ENCODE measurements at regions not wholly inside any gene's neighbourhood (a gene's known extent, or its start where the extent isn't known, plus 50 kb on each side); places are given as distances from the start of the nearest gene placed in this dataset.

DNA sequence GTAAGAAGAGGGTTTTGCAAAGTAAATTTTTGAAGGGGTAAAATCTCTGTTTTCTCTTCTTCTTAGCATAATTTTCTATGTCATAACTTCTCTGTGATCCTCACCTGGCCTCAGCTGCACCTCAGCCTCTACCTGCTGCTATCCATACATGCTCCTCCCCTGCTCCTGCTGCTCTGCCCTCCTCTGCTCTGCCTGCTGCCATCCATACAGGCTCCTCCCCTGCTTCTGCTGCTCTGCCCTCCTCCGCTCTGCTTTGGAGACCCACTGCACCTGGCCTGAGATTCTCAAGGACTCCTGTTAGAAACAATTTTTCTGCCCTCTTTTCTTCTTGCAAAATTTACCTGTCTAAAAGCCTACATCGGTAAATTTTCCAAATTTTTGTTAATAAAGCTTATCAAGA is 388.6 kb upstream of the PITX2 start:
- H3K27ac ChIP-seq: no peak overlapping the region
- H3K27me3 ChIP-seq (ENCODE audit: insufficient read depth, low read depth, severe bottlenecking): peaks cover 50% of the 10 kb centered on the region
- DNase-seq: no peak
- no peak overlapping the region for H3K4me3 ChIP-seq (ENCODE audit: low read depth, low read length)
- no peaks in the 10 kb centered on the region for H3K36me3 ChIP-seq
- TF ChIP-seq, protein P1, sequence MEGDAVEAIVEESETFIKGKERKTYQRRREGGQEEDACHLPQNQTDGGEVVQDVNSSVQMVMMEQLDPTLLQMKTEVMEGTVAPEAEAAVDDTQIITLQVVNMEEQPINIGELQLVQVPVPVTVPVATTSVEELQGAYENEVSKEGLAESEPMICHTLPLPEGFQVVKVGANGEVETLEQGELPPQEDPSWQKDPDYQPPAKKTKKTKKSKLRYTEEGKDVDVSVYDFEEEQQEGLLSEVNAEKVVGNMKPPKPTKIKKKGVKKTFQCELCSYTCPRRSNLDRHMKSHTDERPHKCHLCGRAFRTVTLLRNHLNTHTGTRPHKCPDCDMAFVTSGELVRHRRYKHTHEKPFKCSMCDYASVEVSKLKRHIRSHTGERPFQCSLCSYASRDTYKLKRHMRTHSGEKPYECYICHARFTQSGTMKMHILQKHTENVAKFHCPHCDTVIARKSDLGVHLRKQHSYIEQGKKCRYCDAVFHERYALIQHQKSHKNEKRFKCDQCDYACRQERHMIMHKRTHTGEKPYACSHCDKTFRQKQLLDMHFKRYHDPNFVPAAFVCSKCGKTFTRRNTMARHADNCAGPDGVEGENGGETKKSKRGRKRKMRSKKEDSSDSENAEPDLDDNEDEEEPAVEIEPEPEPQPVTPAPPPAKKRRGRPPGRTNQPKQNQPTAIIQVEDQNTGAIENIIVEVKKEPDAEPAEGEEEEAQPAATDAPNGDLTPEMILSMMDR (IDR thresholded peaks at IDR 0.05; ENCODE audit: low read depth, low read length): no peak
- no peaks in the 10 kb centered on the region for H3K9me3 ChIP-seq (ENCODE audit: severe bottlenecking)

DNA sequence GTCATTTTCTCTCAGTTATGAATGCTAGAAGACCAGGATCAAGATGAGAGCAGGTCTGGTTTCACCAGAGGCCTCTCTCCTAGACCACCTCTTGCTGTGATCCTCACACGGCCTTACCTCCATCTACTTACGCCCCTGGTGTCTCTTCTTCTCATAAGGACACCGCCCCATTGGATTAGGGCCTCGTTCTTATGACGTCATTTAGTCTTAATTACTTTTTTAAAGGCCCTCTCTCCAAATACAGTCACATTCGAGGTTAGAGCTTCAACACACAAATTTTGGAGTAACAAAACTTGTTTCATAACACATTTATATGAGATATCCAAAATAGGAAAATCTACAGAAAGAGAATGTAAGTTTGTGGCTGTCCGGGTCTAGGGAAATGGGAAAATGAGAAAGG is 391.0 kb upstream of the PITX2 start:
- no peak overlapping the region for H3K4me3 ChIP-seq (ENCODE audit: low read depth, low read length)
- TF ChIP-seq, protein P1 (IDR thresholded peaks at IDR 0.05; ENCODE audit: low read depth, low read length): no peak
- H3K27me3 ChIP-seq (ENCODE audit: insufficient read depth, low read depth, severe bottlenecking): peaks cover 43% of the 10 kb centered on the region
- no peak for DNase-seq
- no peaks in the 10 kb centered on the region for H3K36me3 ChIP-seq
- no peaks in the 10 kb centered on the region for H3K9me3 ChIP-seq (ENCODE audit: severe bottlenecking)
- H3K27ac ChIP-seq: no peak overlapping the region

DNA sequence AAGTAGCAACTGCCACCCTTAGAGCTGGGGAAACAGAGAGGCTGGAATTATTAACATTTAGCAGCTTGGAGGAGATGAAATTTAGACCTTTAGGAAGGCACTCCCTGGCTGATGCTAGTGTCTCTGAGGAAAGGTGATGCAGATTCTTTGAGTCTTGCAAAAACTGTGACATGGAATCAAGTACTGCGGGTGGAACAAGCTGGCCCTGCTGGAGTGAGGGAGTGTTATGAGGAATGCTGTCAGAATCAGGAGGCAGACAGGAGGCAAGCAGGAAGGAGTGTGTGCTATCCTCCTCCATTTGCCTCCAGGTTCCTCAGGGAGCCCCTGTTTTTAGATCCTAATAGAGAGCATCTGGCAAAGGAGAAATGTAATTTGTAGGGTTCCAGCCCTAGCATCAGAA is 391.7 kb upstream of the PITX2 start:
- H3K9me3 ChIP-seq (ENCODE audit: severe bottlenecking): no peaks in the 10 kb centered on the region
- TF ChIP-seq, protein P1 (IDR thresholded peaks at IDR 0.05; ENCODE audit: low read depth, low read length): no peak
- H3K27ac ChIP-seq: no peak overlapping the region
- H3K27me3 ChIP-seq (ENCODE audit: insufficient read depth, low read depth, severe bottlenecking): peaks cover 39% of the 10 kb centered on the region
- H3K4me3 ChIP-seq (ENCODE audit: low read depth, low read length): no peak overlapping the region
- H3K36me3 ChIP-seq: no peaks in the 10 kb centered on the region
- no peak for DNase-seq

DNA sequence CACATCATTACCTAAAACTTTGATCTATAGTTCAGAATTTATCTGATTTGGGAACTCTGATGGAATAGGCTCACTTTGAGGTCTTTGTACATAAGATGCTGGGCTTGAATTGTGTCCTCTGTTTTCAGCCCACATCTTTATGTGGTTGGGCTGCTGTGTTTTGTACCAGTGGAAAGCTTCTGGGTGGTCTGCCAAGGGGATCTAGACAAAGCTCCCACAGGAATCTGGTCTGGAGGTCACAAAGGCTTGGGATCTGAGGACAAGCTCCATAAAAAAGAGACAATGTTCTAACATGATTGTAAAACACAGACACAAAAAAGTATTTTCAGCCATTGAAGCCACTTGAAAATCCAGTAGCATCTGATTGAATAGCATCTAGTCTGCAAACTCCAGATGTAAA is 393.5 kb upstream of the PITX2 start:
- TF ChIP-seq, protein P1 (IDR thresholded peaks at IDR 0.05; ENCODE audit: low read depth, low read length): no peak
- Histone ChIP-seq H3K27me3 (ENCODE audit: insufficient read depth, low read depth, severe bottlenecking) (peaks cover 24% of the 10 kb centered on the region), H3K27ac (no peak overlapping the region), H3K36me3 (no peaks in the 10 kb centered on the region), H3K9me3 (ENCODE audit: severe bottlenecking) (no peaks in the 10 kb centered on the region), H3K4me3 (ENCODE audit: low read depth, low read length) (no peak overlapping the region)
- DNase-seq: no peak

DNA sequence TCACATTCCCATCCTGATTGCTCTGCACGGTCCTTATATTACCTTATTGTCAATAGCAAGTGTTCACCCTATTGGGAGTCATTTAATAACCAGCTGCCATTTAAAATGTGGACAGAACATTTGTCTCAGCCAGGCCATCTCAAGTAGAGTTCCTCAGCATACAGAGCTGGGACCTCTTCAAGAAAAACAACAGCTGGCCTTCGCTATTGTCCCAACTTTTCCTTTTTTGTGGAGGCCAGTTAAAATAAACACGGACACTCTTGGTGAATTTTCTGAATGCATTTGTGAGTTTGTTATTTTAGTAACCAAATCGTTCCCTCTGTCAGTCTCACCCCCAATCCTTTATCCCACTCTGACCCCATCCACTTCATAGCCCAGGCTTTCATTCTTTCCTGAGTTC is 395.3 kb upstream of the PITX2 start:
- no peak overlapping the region for H3K4me3 ChIP-seq (ENCODE audit: low read depth, low read length)
- DNase-seq: no peak
- no peaks in the 10 kb centered on the region for H3K9me3 ChIP-seq (ENCODE audit: severe bottlenecking)
- no peak overlapping the region for H3K27ac ChIP-seq
- H3K27me3 ChIP-seq (ENCODE audit: insufficient read depth, low read depth, severe bottlenecking): peaks cover 16% of the 10 kb centered on the region
- H3K36me3 ChIP-seq: no peaks in the 10 kb centered on the region
- TF ChIP-seq, protein P1 (IDR thresholded peaks at IDR 0.05; ENCODE audit: low read depth, low read length): no peak

DNA sequence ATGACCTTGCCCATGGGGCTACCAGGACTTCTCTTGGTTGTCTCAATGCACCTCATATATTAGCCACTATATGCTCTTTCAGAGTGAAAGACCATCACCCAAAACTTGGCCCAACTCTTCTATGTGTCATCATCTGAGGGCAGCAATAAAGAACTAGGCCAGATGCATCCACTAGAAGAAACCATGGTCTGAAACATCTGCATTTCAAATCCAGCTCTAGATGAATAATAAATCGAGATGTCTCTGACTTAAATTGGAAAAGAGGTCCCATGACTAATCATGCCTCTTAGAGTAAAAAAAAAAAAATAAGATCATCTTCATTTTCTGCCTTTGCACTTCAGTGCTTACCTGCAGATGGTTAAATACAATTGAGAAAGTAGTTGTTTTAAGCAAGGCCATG is 397.6 kb upstream of the PITX2 start:
- Histone ChIP-seq H3K27me3 (ENCODE audit: insufficient read depth, low read depth, severe bottlenecking) (peaks cover 5% of the 10 kb centered on the region), H3K4me3 (ENCODE audit: low read depth, low read length) (no peak overlapping the region), H3K9me3 (ENCODE audit: severe bottlenecking) (no peaks in the 10 kb centered on the region), H3K27ac (no peak overlapping the region), H3K36me3 (no peaks in the 10 kb centered on the region)
- TF ChIP-seq, protein P1 (IDR thresholded peaks at IDR 0.05; ENCODE audit: low read depth, low read length): no peak
- DNase-seq: no peak

All from WERI-Rb-1 (cell line).